GM21515 (cell line): ENCODE measurements at regions not wholly inside any gene's neighbourhood (a gene's known extent, or its start where the extent isn't known, plus 50 kb on each side); places are given as distances from the start of the nearest gene placed in this dataset.
"Not testable (repeated sequence)": the region's sequence is repeated elsewhere in the genome, so short reads cannot be mapped to it uniquely, and the experiment has no call there.

Source experiments
- ATAC-seq: cut with Tn5 transposase; IDR thresholded peaks from one replicate; pipeline ENCODE4 v1.9.1; 2021; ENCODE audit not compliant: unreplicated experiment

DNA sequence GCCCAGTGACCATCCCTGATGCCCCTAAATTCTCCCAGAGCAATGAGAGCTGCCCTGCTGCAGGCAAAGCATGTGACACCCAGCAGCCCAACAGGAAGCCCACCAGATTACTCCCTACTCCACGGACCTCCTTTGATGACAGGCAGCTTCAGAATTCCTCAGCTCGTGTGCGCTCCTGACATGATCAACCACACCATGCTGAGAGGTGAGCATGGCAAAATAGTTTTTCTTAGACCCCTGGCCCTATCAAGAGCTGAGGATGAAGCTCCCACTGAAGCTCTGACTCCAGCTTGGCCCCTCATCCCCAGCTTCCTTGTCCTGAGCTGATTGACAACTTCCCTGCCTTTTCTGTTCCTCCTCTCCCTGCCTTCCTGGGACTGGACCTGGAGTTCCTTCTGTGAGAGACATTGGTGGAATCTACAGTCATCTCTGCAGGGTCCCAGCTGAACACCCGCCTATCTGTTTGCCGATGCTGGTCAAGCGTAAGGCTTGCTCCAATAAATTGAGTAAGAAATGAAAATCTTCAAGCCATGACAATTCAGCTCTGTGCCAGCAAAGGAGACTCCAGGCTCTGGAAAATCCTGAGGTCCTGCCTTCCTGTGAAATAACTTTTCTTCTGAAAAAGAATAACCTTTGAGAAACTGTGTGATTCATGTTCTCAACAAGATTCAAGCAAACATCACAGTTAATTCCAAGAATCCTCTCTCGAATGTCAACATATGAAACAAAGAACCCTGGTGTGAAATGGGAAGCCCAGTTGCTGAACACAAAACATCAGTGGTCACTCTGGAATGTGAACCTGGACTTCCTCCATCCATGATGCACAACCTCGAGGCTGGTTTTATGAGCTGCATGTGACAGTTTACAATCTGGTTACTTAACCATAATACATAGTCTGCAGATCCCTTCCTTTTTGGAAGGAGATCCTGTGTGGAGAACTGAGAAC lies 201.1 kb downstream of the SPP2 start:
- no peak for ATAC-seq

DNA sequence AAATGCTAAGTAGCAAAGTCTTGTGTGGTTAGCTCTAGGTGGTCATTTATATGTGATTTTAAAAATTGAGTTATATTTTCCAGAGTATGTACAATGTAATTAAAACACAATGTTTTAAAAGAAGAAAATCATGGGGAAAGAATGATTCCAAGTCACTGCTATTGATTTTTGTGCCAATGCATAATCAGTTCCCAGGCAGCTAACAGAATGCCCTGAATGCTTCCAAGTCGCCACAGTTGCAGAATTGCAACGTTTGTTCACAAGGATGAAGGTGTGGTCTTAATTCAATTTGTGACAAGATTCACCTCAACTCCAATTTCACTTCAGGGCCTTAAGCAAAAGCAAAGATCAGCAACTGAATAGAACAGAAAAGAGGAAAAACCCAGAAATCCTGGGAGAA lies 200.4 kb downstream of the SPP2 start:
- ATAC-seq = no peak

DNA sequence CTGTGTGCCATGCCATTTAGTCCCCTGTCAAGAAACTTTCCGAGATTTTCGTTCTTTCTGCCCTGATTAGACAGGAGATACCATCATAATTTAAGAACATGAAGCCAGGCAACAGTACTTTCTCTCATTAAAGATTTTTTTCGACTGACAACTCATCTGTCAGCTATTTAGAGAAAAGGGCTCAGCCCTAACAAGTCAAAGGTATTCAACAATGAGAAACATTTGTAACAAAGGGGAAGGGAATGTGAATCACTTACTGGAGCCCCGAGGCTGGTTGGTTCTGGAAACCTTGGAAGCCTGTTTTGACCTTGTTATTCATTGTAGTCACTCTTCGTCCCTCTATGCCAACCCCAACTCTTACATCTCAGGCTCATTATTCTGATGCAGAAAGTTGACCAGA lies 199.4 kb downstream of the SPP2 start:
- ATAC-seq = no peak

DNA sequence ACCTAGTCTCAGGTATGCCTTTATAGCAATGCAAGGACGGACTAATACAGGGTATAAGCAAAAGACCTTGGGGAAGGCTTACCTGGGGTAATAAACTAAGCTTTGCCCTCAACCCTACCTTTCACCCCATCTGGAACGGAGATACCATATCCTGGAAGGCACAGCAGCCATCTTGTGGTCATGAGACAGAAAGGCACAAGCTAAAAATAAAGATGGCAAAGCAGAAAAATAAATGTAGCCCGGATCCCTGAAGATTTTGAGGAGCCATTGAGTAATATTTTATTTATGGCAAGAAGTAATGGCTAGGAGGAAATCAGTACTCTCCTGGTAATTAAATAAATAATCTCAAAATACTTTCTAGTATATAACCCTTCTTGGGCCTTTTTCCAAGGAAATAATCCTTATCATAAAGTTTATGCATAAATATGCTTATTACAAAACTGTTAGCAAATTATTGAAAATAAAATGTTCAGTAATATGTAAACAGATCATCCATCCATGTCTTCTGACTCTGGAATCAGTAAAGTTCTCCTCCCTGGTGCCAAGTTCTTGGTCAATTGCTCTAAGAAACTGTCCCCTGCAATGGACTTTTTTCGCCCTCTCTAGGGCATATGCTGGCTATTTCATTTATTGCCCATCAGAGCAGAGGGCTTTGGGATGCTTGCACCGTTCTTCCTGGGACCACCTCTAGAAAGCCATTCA lies 198.7 kb downstream of the SPP2 start:
- ATAC-seq = no peak

DNA sequence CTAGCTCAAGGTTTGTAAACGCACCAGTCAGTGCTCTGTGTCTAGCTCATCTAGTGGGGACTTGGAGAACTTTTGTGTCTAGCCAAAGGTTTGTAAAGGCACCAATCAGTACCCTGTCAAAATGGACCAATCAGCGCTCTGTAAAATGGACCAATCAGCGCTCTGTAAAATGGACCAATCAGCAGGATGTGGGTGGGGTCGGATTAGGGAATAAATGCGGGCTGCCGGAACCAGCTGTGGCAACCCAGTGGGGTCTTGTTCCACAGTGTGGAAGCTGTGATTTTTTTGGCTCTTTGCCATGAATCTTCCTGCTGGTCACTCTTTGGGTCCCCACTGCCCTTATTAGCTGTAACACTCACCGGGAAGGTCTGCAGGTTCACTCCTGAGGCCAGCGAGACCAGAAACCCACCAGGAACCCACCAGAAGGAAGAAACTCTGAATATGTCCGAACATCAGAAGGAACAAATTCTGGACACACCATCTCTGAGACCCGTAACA lies 197.8 kb downstream of the SPP2 start:
- not testable (repeated sequence) for ATAC-seq

DNA sequence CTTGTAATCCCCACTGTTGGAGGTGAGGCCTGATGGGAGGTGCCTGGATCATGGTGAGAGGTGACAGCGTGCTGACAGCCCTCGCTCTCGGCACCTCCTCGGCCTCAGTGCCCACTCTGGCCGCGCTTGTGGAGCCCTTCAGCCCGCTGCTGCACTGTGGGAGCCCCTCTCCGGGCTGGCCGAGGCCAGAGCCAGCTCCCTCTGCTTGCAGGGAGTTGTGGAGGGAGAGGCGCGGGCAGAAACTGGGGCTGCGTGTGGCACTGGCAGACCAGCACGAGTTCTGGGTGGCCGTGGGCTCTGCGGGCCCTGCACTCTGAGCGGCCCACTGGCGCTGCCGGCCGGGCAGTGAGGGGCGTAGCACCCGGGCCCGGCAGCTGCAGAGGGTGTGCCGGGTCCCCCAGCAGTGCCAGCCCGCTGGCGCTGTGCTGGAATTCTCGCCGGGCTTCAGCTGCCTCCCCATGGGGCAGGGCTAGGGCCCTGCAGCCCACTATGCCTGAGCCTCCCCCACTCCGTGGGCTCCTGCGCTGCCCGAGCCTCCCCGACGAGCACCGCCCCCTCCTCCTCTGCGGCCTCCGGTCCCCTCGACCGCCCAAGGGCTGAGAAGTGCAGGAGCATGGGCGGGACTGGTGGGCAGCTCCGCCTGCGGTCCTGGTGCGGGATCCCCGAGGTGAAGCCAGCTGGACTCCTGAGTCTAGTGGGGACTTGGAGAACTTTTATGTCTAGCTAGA lies 197.1 kb downstream of the SPP2 start:
- no peak for ATAC-seq

DNA sequence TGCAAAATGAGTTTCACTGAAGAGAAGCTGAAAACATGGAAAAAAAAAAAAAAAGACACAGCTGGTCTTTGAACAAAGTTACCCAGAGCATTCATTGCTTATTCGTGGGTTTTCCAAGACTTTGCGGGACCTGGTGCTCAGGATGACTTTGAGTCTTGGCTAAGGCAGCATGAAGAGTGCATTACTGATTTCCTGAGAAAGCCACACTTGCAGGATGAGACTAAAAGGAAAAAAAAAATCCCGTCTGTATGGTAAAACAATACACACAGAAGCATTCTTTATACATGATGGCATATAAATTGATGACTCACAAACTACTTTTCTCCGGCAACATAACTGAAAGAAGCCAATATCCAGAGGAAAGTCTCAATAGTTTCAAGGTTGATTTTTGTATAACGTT lies 195.4 kb downstream of the SPP2 start:
- ATAC-seq = no peak

DNA sequence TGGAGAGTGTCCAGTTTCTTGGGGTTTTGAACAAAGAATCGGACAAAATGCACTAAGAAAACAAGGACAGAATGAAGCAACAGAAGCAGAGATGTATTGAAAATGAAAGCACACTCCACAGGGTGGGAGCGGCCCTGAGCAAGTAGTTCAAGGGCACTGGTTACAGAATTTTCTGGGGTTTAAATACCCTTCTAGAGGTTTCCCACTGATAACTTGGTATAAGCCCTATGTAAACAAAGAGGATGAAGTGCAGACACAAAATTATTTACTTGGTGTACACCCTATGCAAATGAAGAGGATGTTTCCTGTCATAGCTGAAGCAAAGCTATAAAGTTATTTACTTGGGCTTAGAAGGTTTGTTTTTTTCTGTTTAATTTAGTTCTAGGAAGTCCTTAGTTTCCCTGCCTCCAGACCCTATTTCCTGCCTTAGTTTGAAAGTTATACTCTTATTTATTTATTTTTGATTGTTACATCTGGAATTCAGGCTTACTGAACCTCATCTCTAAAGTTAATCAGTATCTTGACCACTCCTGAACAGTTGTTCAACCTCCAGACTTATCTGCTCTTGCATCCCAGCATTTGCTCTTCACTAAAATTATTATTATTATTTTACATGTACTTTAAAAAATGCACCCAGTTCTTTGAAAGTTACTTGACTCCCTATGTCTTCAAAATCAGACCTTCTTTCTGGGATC lies 193.5 kb downstream of the SPP2 start:
- no peak for ATAC-seq

DNA sequence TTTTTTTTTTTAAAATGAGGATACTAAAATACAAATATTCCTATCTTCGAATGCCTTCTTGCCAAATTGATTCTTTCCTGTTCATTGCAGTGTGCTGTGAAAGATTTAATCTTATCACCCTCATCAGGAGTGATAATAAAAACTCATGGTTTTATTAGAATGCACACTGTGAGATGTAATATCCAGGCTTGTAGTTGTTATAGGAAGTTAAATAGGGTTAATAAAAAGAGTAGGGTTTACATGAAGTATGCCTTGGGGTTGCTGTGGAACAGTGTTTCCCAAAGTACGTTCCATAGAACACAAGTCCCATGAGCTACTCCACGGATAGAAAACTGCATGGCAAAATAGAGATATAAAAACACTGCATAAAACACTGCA lies 191.9 kb downstream of the SPP2 start:
- ATAC-seq = no peak

DNA sequence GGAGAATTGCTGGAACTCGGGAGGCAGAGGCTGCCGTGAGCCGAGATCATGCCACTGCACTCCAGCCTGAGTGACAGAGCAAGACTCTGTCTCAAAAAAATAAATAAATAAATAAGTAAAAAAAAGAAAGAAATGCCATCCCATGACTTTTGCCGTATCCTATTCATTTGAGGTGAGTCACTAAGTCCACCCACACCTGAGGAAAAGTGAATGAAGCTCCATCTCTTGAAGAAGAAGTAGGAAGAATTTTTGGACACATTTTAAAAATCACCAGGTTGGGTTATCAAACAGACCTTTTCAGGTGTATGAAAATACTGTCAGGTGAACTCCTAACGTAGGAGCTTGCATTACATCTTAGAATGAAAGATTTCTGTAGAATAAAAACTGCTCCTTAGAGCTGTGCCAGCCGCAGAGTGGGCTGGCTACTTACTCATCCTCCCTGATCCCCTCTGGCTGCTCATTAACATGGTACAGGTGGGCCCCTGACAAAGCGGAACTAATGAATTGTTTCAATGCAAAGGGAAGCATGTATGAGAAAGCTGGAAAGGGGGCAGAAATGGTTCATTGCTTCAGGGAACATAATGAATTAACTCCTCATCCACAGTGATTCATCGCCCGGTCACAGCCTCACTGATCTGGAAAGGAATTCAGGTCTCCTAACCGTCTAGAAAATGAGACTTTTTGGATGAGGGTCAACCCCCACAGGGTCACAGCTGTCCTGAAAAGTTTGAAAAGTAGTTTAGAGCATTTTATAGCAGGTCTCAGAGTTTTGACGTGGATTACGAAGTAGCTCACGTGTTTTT lies 191.4 kb downstream of the SPP2 start:
- ATAC-seq = no peak

DNA sequence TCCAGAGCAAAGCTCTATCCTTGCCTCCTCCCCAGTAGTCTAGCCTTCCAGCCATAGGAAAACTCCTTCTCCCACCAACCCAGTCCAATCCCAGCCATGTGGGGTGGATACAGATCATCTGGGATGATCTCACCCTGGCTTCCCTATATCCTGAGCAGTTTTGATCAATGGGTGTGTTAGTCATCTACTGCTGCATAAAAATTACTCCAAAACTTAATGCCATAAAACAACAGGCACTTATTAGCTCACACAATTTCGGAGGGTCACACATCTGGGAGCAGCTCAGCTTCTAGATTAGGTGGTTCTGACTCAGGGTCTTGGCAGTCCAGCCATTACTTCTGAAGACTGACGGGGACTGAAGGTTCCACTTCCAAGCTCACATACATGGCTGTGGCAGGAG lies 190.4 kb downstream of the SPP2 start:
- no peak for ATAC-seq

DNA sequence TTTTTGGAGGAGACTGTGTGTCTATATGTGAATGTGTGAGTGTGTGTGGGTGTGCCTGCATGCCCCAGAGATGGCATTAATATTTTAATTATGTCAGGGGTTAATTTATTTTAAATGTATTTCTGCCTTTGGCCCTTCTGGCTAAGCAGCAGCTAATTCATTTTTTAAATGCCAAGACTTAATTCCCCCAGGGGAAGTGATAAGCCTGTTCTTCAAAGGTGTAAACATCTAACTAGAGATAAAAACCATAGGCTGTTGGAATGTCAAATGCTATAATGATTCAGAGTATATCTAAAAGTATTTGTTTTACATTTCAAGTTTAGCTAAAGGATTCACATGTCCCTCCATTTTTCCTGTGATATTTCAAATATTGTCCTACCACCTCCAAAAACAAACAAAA lies 184.7 kb downstream of the SPP2 start:
- no peak for ATAC-seq

DNA sequence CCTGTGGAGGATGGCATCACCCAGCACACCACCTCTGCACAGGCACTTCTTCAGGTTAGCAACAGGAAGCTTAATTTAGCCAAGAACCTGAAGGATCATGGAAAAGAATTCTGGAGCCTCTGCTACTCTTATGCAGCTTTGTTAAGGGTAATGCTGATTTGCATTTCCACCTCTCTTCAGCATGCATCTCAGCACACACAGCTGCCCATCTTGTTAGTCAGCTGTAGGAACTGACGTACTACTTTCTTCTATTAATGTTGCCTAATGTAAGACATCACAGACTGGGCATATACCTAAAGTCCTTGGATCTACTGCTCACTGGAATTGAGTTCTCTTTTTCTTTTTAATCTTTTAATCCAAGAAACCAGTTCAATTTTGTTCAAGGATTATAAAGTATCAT lies 181.0 kb downstream of the SPP2 start:
- no peak for ATAC-seq

DNA sequence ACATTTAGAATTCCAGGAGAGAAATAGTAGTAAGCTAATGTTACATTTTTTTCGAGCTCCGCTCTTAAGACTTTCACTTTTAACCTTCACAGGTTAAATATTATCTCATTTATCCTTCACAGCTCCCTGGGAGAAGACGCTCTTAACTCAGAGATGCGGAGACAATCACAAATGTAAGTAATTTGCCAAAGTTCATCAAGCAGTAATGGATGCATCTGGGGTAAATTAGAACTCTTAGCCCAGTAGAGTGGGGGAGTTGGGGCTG lies 168.5 kb downstream of the SPP2 start:
- no peak for ATAC-seq

DNA sequence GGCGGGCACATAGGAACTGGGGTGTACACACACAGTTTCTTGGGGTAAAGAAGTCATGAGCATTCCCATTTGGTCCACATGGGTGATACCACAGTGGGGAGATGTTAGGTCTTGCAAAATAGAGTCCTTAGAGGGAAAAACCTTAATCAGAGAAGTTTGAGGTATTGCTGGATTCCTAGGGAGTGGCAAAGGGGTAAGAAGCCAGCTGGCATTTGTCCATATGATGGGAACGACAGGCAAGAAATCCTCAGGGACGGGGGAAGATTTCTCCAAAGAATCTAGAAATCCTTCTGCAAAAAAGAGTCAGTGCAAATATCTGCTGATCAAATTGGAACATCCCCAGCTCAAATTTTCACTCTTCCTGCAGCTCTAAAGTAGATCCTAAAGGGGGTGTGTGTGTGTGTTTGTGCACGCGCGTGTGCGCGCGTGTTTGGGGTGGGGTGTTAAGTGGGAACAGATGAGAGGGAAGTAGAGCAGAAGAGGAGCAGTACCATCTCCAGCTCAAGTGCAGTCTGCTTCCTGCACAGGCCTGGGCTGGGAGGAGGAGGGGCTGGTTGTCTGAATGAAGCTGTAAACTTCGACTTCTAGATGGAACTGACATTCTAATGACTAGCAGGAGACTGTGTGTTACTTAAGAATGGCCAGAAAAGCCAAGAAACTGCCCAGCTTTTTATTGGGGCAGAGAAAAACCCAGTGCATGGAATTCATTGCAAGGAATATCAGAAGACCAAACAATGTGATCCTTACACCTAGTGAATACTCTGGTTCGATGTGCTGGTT lies 168.0 kb downstream of the SPP2 start:
- no peak for ATAC-seq

DNA sequence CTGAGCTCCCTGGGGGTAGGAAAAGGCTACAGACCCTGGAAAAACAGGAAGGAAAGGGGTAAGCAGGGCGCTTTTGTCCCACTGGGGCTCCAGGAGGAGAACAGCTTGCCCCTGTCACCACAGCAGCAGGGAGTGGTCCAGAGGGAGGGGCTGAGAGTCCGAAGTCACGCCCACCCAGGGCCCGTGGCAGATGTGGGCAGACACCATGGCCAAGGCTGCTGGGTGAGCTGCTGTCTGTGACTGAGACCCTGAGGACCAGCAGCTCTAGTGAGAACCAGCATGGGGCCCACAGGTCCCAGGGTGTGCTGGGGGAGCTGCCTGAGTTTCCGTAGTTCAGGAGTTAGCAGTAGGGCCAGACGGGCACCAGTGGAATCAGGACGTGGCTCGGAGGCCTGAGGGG lies 162.0 kb downstream of the SPP2 start:
- ATAC-seq = no peak

DNA sequence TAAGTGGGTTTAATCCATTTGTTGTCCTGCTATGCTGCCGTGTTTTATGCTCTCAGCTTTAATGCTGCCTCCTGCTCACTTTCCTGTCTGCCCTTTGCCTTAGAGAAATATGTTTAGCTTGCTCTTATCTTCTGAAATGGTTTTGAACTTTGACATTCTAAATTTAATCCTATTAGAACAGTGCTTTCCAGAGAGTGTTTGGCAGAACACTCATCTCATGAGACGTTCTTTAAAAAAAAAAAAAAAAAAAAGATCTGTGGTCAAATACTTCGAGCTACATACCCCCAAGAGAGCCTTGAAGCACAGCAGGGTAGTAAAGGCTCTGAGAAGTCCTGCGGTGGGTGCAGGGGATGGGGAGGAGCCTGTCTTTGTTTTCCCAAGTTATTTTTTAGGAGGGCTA lies 161.3 kb downstream of the SPP2 start:
- no peak for ATAC-seq

DNA sequence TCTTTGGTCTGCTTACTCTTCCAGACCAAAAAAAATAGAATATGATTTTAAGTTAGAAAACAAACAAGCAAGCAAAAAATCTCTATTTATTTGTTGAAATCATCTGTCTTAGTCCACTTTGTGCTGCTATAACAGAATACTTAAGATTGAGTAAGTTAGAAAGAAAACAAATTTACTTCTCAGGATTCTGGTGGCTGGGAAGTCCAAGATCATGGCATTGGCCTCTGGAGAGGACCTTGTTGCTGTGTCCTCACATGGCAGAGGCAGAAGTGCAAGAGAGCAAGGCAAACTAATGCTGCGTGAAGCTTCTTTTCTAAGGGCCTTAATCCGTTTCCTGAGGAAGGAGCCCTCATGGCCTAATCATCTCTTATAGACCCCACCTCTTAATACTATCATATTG lies 156.2 kb downstream of the SPP2 start:
- ATAC-seq = no peak

DNA sequence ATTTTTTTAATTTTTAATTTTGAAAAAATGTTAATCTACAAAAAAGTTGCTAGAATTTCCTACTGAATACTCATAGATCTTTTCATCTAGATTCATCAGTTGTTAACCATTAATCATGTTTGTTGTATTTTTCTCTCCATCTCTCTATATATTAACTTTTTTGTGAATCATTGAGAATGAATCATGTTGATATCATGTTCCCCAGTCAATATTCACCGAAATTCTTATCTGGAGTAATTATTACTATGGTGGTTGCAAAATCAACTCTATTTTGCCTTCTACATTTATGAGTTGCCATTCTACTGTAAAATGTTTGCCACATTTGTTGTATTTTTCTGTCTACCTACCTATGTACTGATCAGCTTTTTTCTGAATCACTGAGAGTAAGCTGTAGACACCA lies 154.0 kb downstream of the SPP2 start:
- no peak for ATAC-seq
